ENCODE measurements at regions not wholly inside any gene's neighbourhood (a gene's known extent, or its start where the extent isn't known, plus 50 kb on each side); places are given as distances from the start of the nearest gene placed in this dataset.

DNA sequence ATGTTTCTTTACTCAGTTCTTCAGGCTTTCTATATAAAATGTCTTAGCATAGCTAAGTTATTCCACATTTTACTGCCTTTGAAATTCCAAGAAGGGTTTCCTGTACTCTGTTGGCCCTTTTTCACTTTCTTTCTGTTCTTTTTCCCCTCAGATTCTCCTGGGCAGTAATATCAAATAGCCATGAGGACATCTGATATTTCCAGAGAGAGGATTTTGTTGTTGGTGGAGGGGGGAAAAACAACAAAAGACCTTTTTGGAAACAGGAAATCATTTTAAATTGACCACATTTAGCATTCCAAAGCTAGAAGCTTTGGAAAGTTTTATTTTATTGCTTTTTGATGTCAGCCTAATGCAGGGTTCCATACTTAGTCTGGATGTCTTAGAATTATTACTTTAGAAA lies 445.4 kb downstream of the GJA1 start:
- no peak for TF ChIP-seq EZH2 (IDR thresholded peaks at IDR 0.05; ENCODE audit: insufficient read depth, poor library complexity, severe bottlenecking)
- no peak for TF ChIP-seq EZH2phosphoT487 (IDR thresholded peaks at IDR 0.05; ENCODE audit: insufficient read depth, low read depth)
